WERI-Rb-1 (cell line): ENCODE measurements at regions not wholly inside any gene's neighbourhood (a gene's known extent, or its start where the extent isn't known, plus 50 kb on each side); places are given as distances from the start of the nearest gene placed in this dataset.

Experiments
- DNase-seq: peaks from one replicate; pipeline ENCODE4 v3.0.0-alpha.2; 2020
- H3K27ac ChIP-seq: fragments of 250-450 bp; sonication (Bioruptor Pico); 2 replicates; pipeline ENCODE4 v1.5.1; 2020; ENCODE audit warnings: mild to moderate bottlenecking, moderate library complexity
- H3K27me3 ChIP-seq: fragments of 250-450 bp; sonication (Bioruptor Pico); 2 replicates; pipeline ENCODE4 v1.5.1; 2021; ENCODE audit warnings: mild to moderate bottlenecking, low read depth, moderate library complexity; ENCODE audit not compliant: insufficient read depth, severe bottlenecking
- H3K36me3 ChIP-seq: fragments of 250-450 bp; sonication (Bioruptor Pico); 2 replicates; pipeline ENCODE4 v1.5.1; 2020; ENCODE audit warnings: mild to moderate bottlenecking, moderate library complexity
- H3K4me3 ChIP-seq: 2 replicates; pipeline ENCODE4 v1.5.1; 2011; ENCODE audit warnings: low read depth, mild to moderate bottlenecking, control low read depth, low read length
- H3K9me3 ChIP-seq: fragments of 250-450 bp; sonication (Bioruptor Pico); 2 replicates; pipeline ENCODE4 v1.5.1; 2021; ENCODE audit warnings: mild to moderate bottlenecking, moderate library complexity; ENCODE audit not compliant: severe bottlenecking
- TF ChIP-seq, protein P1 (sequence below): IDR thresholded peaks from 2 replicates; pipeline ENCODE4 v1.5.1; 2011; ENCODE audit warnings: low read depth, mild to moderate bottlenecking, control low read depth, inconsistent platforms, low read length

DNA sequence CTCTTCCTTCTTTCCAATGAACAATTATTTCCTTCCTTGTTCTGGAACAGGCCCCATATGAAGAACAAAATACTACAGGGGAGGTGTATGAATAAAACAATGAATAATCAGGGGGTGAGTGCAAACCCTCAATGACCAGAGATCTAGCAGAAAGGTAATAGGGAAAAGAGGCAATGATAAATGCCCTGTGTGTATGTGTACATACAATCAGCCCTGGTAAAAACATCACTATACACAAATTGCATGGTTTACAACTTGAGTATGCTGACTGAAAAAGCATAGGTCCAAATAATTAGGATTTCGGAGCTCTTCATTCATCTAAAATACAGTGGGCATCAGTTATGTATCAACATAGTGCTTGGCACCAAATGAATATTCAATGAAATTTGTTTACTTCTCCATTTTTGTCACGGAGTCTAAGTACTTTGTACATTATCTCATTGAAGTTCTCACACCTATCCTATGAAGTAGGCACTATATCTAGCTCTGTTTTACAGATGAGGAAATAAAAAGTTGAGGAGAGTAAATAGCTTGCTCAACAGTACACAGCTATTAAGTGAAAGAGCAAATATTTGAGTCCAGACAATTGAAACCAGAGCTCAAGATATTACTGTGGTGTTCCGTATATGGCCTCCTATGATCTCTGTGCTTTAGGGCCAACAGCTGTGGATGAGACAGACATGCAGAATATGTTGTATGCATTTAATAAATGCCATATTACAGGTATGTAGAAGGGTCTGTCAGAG lies 1065.4 kb downstream of the SORCS3 start:
- TF ChIP-seq, protein P1, sequence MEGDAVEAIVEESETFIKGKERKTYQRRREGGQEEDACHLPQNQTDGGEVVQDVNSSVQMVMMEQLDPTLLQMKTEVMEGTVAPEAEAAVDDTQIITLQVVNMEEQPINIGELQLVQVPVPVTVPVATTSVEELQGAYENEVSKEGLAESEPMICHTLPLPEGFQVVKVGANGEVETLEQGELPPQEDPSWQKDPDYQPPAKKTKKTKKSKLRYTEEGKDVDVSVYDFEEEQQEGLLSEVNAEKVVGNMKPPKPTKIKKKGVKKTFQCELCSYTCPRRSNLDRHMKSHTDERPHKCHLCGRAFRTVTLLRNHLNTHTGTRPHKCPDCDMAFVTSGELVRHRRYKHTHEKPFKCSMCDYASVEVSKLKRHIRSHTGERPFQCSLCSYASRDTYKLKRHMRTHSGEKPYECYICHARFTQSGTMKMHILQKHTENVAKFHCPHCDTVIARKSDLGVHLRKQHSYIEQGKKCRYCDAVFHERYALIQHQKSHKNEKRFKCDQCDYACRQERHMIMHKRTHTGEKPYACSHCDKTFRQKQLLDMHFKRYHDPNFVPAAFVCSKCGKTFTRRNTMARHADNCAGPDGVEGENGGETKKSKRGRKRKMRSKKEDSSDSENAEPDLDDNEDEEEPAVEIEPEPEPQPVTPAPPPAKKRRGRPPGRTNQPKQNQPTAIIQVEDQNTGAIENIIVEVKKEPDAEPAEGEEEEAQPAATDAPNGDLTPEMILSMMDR = no peak
- no peaks in the 10 kb centered on the region for H3K27me3 ChIP-seq
- DNase-seq = no peak

DNA sequence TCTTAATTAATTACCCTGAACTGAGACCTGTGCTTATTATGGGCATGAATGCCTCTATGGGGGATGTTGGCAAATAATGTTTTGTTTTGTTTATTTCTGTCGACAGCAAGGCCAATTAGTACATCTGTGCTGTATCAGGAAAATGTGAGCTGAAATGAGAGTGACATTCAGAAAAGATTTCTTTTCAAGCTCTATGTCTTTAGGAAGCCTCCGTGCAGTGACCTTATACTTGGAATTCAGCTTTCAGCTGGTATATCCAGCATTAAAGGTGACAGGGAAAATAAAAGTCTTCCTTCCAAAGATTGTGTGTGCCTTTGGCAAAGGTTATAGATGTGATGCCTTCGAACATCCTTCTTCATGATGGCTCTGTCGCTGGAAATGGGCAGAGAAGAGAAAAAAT lies 1061.1 kb downstream of the SORCS3 start:
- Histone ChIP-seq H3K36me3 (no peaks in the 10 kb centered on the region), H3K27me3 (no peaks in the 10 kb centered on the region), H3K4me3 (no peak overlapping the region), H3K27ac (no peak overlapping the region), H3K9me3 (no peaks in the 10 kb centered on the region)
- no peak for DNase-seq
- TF ChIP-seq, protein P1 = no peak

More for the DNA sequence above, 1065.4 kb downstream of the SORCS3 start:
- no peak overlapping the region for H3K27ac ChIP-seq
- H3K4me3 ChIP-seq = no peak overlapping the region
- no peaks in the 10 kb centered on the region for H3K9me3 ChIP-seq
- no peaks in the 10 kb centered on the region for H3K36me3 ChIP-seq

DNA sequence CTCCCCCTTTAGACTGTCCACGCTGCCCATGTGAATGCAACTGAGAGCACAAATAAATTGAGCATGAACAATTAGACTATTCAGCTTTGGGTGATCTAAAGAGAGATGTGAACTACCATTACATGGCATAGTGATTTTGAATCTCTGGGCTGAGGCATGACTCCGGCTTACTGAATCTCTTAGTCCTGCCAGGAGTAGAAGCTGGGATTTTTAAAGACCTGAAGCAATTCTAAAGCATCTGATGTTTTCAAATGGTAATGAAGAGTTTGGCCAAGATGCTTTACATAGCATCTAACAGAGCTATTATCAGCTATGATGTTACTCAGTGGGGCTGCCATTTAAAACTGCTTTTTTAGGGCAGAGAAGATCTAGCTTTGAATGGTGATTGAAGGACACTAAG lies 1059.1 kb downstream of the SORCS3 start:
- TF ChIP-seq, protein P1 = no peak
- DNase-seq = no peak
- H3K27ac ChIP-seq = no peak overlapping the region

DNA sequence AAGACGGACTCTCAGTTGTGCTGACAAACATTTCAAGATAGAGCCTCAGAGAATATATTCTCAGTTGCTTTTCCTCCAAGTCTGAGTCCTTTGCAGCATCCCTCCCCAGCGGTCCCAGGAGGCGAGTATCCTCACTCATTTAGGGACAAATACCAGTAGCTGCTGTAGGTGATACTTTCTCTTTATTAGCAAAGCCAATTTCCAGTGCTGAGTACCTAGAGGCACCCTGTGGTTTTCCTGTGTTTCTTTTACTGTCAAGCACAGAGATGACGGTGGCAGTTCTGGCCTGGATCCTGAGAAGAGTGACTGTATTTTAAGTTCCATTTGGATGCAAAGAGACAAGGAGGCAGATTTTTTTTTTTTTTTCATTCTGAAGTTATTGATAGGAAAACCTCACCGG lies 1058.4 kb downstream of the SORCS3 start:
- Histone ChIP-seq H3K9me3 (no peaks in the 10 kb centered on the region), H3K27ac (no peak overlapping the region), H3K27me3 (no peaks in the 10 kb centered on the region), H3K4me3 (no peak overlapping the region), H3K36me3 (no peaks in the 10 kb centered on the region)
- DNase-seq = no peak
- TF ChIP-seq, protein P1 = no peak

More for the DNA sequence above, 1059.1 kb downstream of the SORCS3 start:
- no peaks in the 10 kb centered on the region for H3K36me3 ChIP-seq
- no peak overlapping the region for H3K4me3 ChIP-seq
- no peaks in the 10 kb centered on the region for H3K27me3 ChIP-seq
- no peaks in the 10 kb centered on the region for H3K9me3 ChIP-seq

DNA sequence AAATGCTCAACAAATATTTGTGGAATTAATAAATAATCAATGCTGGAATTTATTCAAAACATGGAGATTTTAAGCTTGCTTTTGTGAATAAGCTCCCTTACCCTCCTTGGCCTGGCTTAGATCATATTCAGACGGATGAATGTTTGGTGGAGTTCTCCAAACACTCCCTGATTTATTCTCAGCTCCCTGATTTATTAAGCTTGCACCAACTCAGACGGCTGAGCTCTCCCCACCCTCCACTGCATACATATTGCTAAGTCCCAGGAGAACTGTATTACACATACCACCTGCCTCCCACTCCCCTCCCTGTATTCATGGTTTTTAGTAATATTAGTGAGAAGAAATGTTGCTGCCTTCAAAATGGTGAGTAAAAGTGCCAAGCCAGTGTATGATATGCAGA lies 1057.5 kb downstream of the SORCS3 start:
- no peaks in the 10 kb centered on the region for H3K9me3 ChIP-seq
- no peak overlapping the region for H3K4me3 ChIP-seq
- no peak overlapping the region for H3K27ac ChIP-seq
- TF ChIP-seq, protein P1 = no peak
- H3K36me3 ChIP-seq = no peaks in the 10 kb centered on the region
- H3K27me3 ChIP-seq = no peaks in the 10 kb centered on the region
- DNase-seq = no peak
